DND-41 (cell line): ENCODE measurements at regions not wholly inside any gene's neighbourhood (a gene's known extent, or its start where the extent isn't known, plus 50 kb on each side); places are given as distances from the start of the nearest gene placed in this dataset.

Source experiments
- EZH2 ChIP-seq: IDR thresholded peaks from 3 replicates; pipeline ENCODE4 v1.6.1; 2012; ENCODE audit warnings: borderline replicate concordance, low read depth, mild to moderate bottlenecking, moderate library complexity, low read length, inconsistent platforms; ENCODE audit not compliant: severe bottlenecking
- TF ChIP-seq, protein P1 (sequence below): IDR thresholded peaks from 2 replicates; pipeline ENCODE4 v1.5.1; 2012; ENCODE audit warnings: borderline replicate concordance, low read length, moderate library complexity, mild to moderate bottlenecking; ENCODE audit not compliant: poor library complexity, severe bottlenecking; ENCODE audit errors: extremely low read depth

GRCh38 chr16:5477251-5477650 is 379.7 kb upstream of the EEF2KMT start:
- TF ChIP-seq EZH2: no peak
- TF ChIP-seq, protein P1, sequence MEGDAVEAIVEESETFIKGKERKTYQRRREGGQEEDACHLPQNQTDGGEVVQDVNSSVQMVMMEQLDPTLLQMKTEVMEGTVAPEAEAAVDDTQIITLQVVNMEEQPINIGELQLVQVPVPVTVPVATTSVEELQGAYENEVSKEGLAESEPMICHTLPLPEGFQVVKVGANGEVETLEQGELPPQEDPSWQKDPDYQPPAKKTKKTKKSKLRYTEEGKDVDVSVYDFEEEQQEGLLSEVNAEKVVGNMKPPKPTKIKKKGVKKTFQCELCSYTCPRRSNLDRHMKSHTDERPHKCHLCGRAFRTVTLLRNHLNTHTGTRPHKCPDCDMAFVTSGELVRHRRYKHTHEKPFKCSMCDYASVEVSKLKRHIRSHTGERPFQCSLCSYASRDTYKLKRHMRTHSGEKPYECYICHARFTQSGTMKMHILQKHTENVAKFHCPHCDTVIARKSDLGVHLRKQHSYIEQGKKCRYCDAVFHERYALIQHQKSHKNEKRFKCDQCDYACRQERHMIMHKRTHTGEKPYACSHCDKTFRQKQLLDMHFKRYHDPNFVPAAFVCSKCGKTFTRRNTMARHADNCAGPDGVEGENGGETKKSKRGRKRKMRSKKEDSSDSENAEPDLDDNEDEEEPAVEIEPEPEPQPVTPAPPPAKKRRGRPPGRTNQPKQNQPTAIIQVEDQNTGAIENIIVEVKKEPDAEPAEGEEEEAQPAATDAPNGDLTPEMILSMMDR: no peak
